HG02885 (cell line): ENCODE measurements at regions not wholly inside any gene's neighbourhood (a gene's known extent, or its start where the extent isn't known, plus 50 kb on each side); places are given as distances from the start of the nearest gene placed in this dataset.
"Not testable (repeated sequence)": the region's sequence is repeated elsewhere in the genome, so short reads cannot be mapped to it uniquely, and the experiment has no call there.

ENCODE experiments used
- ATAC-seq: cut with Tn5 transposase; IDR thresholded peaks from one replicate; pipeline ENCODE4 v1.9.1; 2021; ENCODE audit warnings: mild to moderate bottlenecking; ENCODE audit not compliant: unreplicated experiment, poor library complexity

DNA sequence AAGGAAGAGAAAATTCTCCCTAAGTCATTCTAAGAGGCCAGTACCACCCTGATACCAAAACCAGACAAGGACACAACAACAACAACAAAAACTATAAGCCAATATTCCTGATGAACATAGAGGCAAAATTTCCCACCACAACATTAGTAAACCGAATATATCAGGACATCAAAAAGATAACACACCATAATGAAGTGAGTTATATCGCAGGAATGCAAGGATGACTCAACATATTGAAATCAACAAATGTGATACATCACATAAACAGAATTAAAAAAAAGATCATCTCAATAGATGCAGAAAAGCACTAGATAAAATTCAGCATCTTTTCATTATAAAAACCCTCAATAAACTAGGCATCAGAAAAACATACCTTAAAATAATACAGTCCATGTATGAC lies 1844.4 kb upstream of the PCDH10 start:
- no peak for ATAC-seq

- ATAC-seq: peak; percentile 49
Observed at GRCh38 chr4:131309628-131310027, 1839.5 kb upstream of the PCDH10 start.

- peak; percentile 50 for ATAC-seq
Observed at GRCh38 chr4:131316086-131316485, 1833.0 kb upstream of the PCDH10 start.

DNA sequence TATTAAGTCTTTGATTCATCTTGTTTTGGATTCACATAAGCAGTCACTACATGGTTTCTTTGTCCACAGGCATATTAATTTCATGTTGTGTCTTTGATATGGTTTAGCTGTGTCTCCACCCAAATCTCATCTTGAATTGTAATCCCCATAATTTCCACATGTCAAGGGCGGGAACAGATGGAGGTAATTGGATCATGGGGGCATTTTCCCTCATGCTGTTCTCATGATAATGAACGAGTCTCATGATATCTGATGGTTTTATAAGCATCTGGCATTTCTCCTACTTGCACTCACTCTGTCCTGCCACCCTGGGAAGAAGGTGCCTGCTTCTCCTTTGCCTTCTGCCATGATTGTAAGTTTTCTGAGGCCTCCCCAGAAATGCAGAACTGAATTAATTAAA lies 1811.2 kb upstream of the PCDH10 start:
- no peak for ATAC-seq

DNA sequence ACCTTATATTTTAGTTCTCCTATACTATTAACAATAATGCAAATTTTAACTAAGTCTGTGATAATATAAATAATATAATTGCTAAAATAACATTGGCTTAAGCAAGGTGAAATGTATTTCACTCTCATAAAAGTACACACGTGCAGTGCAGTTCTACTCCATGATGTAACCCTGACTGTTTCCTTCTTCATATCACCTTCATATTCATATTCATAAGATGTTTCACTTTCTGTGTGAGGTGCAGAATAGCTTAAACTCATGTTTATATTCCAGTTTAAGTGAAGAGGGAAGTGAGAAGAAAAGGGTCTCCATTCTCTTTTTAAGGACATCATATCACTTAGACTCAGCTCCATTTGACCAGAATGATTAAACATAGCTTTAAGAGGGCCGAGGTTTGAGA lies 1810.0 kb upstream of the PCDH10 start:
- ATAC-seq: peak; percentile 47

DNA sequence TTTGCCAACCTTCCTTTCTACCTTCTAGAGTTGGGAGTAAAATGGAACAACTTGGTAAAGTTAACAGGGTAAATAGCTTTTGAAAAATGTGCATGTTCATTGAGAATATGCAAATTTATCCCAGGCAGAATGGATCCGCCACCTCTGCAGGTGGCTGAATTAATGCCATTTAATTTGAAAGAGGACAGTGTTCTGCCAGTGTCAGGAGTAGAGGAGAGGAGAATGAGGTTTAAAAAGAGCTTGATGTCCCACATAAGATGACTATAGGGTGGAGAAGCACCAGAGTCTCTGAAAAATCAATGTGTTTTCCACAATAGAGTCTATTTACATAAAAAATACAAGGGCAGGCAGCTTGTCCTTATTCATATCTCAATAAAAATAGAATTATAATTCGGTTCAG lies 1804.3 kb upstream of the PCDH10 start:
- ATAC-seq: no peak

DNA sequence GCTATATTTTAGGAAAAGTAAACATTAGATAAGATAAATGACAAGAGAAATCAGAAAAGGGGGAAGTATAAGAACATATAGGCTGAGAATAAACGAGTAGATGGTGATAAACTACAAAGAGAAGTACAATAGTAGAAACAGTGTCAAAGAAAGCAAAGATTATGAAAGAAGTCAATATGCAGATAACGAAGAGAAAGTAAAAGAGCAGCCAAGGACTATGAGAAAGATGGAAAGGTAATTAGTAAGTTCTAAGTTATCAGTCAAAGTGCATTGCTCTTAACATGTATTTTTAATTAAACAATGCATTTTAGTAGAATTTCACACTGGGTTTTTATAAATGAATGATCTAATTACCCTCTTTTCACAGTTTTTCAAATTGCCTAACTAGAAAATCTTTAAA lies 1801.3 kb upstream of the PCDH10 start:
- no peak for ATAC-seq

GRCh38 chr4:131348263-131348662 lies 1800.8 kb upstream of the PCDH10 start:
- peak; percentile 93 for ATAC-seq

- ATAC-seq: not testable (repeated sequence)
Observed at GRCh38 chr4:131352371-131352770, 1796.7 kb upstream of the PCDH10 start.

- no peak for ATAC-seq
Observed at GRCh38 chr4:131366714-131367113, 1782.4 kb upstream of the PCDH10 start.

DNA sequence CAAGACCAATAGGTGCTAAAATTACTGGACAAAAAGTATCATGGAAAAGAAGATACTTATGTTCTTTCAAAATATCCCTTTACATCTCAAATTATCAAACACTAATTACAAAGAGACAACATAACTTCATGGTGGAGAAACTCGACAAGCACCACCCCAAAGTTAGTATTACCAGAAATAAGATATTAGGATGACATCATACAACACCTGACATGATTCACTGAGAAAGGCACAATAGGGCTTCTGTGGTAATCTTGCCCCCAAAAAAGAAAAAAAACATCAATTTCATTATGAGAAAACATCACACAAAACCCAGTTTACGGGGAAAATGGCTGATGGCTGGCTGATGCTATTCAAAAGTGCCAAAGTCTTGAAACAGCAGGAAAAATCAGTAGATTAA lies 1781.7 kb upstream of the PCDH10 start:
- ATAC-seq: no peak

GRCh38 chr4:131370846-131371245 lies 1778.2 kb upstream of the PCDH10 start:
- ATAC-seq: no peak

DNA sequence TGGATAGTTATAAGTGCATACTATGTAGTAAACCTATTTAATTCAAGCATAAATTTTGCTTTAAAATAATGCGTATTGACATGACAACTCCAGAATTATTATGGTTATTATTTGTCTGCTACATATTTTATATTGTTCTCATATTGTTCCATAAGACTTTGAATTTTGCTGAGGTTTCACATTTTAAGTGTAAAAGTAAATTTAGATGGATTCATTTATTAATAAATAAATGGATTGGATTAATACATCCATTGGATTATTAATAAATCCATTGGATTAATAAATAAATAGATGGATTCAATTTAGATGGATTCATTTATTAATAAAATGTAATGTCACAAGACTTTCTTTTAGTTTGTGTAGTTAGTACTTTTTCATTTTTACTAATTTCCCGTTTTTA lies 1768.0 kb upstream of the PCDH10 start:
- no peak for ATAC-seq

GRCh38 chr4:131382839-131383238 lies 1766.3 kb upstream of the PCDH10 start:
- ATAC-seq: no peak

DNA sequence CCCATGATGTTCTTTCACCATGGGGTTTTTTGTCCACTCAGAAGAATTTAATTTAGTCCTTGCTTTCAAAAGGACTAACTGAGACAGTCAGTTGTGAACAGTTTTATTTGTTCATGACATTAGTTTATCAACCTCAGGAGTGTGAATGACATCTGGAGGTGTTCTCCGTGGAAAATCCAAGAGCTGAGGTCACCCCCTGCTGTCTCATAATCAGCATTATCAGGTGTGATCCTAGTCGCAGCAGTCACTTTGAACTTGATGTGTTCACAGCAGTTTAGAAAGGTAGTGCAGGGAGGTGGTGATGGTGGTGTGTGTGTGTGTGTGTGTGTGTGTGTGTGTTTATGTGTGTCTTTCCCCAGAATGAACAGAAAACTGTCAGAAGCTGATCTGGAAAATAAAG lies 1760.8 kb upstream of the PCDH10 start:
- no peak for ATAC-seq

DNA sequence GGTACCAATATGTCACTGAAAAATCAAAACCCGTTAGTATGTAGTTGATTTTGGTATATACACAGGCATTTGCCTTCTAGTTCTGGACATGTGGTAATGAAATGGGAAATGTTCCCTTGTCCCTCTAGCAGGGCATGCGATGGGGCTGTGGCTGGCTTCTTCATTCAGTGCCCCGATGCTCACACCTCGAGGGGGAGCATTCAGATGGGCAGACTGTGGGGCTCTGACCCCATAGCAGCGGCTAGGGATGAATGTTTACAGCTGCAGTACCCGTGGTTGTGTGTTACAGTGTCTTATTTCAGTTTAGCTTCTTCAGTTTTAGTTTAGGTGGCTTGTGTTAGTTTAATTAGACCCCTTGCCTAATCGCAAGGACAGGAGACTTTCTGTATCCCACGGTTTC lies 1741.0 kb upstream of the PCDH10 start:
- no peak for ATAC-seq

DNA sequence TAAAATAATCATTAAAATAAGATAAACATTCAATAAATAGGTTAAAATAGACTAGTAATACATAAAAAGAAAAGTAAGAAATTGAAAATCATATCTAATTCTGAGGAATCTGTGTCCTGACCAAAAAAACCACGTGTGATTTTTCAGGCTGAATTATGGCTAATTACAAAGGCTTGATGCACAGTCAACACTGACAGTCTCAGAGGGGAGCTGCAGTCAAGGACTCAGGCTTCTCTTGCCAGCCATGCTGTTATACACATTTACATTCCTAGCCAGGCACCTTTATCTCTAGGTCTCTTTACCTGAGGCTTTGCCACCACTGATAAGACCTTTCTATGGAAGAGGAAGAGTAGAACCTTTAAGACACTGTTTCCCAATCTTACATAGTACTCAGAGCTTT lies 1737.7 kb upstream of the PCDH10 start:
- no peak for ATAC-seq

DNA sequence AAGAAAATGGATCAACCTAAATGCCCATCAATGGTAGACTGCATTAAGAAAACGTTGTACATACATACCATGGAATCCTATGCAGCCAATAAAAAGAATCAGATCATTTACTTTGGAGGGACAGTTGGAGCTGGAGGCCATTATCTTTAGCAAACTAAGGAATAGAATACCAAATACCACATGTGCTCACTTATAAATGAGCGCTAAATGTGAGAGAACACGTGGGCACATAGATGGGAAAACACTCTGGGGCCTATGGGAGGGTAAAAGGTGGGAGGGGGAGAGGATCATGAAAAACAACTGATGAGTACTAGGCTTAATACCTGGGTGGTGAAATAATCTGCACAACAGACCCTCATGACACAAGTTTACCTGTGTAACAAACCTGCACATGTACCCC lies 1729.9 kb upstream of the PCDH10 start:
- no peak for ATAC-seq

DNA sequence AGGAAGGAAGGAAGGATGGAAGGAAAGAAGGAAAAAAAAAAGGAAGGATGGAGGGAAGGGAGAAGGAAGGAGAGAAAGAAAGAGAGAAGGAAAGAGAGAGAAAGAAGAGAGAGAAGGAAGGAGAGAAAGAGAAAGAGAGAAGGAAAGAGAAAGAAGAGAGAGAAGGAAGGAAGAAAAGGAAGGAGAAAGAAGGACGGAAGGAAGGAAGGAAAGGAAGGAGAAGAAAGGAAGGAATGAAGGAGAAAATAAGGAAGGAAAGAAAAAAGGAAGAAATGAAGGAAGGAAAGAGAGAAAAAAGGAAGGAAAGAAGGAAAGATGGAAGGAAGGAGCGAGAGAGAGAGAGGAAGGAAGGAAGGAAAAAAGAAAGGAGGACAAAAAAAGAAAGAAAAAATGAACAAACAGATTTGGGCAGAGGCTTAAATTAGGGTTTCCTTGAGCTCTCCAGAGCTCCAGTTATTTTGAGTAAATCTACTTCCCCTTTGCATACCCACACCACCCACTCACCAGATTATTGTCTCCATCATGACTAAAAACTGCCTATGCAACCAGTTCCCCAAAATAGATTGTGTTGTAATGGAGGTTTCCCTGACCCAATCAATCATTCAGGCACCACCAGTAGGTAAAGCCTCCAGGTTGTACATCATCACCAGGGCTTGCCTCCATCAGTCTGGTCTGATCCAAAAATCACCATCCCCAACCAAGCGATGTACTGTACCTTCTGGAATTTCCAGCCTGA lies 1722.9 kb upstream of the PCDH10 start:
- peak; percentile 87 for ATAC-seq

DNA sequence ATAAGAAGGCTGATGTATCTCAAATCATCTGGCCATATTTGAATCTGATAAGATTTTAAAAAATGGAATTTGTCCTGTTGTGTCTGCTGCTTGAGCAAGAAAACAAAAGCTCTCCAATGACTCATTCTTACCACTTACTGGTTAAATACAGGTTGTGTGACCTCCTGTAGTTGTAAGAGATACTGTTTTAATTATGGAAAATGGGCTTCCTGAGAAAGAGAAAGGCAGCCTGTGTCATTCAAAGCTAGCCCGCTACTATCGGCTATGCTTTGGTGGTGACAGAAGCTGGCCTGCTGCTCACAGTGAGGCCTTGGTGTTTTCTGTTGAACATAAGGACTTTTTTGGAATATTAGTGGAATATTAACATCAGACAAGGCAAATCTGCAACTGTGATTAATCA lies 1722.1 kb upstream of the PCDH10 start:
- ATAC-seq: peak; percentile 42

DNA sequence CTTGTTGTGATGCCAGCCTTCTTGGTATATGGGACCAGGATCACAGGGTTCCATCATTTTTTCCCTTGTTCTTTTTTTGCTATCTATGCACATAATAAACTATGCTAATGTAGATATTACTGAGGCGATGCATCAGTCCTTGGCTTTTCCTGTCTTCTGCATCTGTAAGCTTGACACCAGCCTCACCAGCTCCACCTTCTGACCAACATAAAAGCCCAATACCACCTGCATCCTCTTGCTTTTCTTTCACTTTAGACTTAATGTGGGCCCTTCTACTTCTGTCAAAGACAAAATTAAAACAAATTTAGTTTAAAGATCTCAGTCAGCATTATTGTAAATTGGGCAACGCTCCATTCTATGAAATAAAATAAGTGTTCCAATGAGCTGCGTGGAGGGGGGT lies 1718.8 kb upstream of the PCDH10 start:
- ATAC-seq: no peak

GRCh38 chr4:131441004-131441688 lies 1707.9 kb upstream of the PCDH10 start:
- no peak for ATAC-seq
